DMS 273 (cell line): ENCODE measurements at regions not wholly inside any gene's neighbourhood (a gene's known extent, or its start where the extent isn't known, plus 50 kb on each side); places are given as distances from the start of the nearest gene placed in this dataset.

ENCODE experiments used
- DNase-seq: peaks from one replicate; lab custom pipeline; 2025; ENCODE audit not compliant: unreplicated experiment; lab: John Stamatoyannopoulos, UW

- no peak for DNase-seq
These were observed 55.0 kb upstream of the PKDCC start for GRCh38 chr2:41992671-41993434.

- no peak for DNase-seq
These were observed 54.3 kb upstream of the PKDCC start for GRCh38 chr2:41993435-41993925.

GRCh38 chr2:41994233-41994637 is 53.6 kb upstream of the PKDCC start:
- DNase-seq, result no peak

GRCh38 chr2:41994661-41995060 is 53.2 kb upstream of the PKDCC start:
- DNase-seq, result no peak

- no peak for DNase-seq
These were observed 50.3 kb upstream of the PKDCC start for GRCh38 chr2:41997561-41997960.
